SJSA1 (cell line): ENCODE measurements at regions not wholly inside any gene's neighbourhood (a gene's known extent, or its start where the extent isn't known, plus 50 kb on each side); places are given as distances from the start of the nearest gene placed in this dataset.

ENCODE experiments used
- DNase-seq, 2 experiments: peaks; one replicate each; pipeline ENCODE4 v3.0.0-alpha.2; 2015 to 2020; ENCODE audit warnings: low spot score in 2 of 2, low read depth in 1 of 2
- H3K27ac ChIP-seq: fragments of 250-450 bp; sonication (Bioruptor Pico); 2 replicates; pipeline ENCODE4 v1.5.1; 2020; ENCODE audit warnings: mild to moderate bottlenecking, moderate library complexity
- H3K27me3 ChIP-seq: fragments of 250-450 bp; sonication (Bioruptor Pico); replicated peaks from 2 replicates; pipeline ENCODE4 v1.5.1; 2020; ENCODE audit warnings: mild to moderate bottlenecking, moderate library complexity
- H3K36me3 ChIP-seq: fragments of 250-450 bp; sonication (Bioruptor Pico); 2 replicates; pipeline ENCODE4 v1.5.1; 2020; ENCODE audit warnings: mild to moderate bottlenecking
- H3K4me1 ChIP-seq: fragments of 250-450 bp; sonication (Bioruptor Pico); replicated peaks from 2 replicates; pipeline ENCODE4 v1.6.1; 2021; ENCODE audit warnings: mild to moderate bottlenecking
- H3K4me3 ChIP-seq: fragments of 250-450 bp; sonication (Bioruptor Pico); 2 replicates; pipeline ENCODE4 v1.5.1; 2020; ENCODE audit warnings: mild to moderate bottlenecking
- H3K9me3 ChIP-seq: fragments of 250-450 bp; sonication (Bioruptor Pico); replicated peaks from 2 replicates; pipeline ENCODE4 v1.5.1; 2020; ENCODE audit warnings: mild to moderate bottlenecking

- Histone ChIP-seq H3K4me1 (no peaks in the 10 kb centered on the region), H3K9me3 (no peaks in the 10 kb centered on the region), H3K4me3 (no peak overlapping the region), H3K27me3 (peaks cover 12% of the 10 kb centered on the region), H3K36me3 (no peaks in the 10 kb centered on the region), H3K27ac (no peak overlapping the region)
- no peak for DNase-seq
Measured at GRCh38 chr4:89619206-89619962, 217.6 kb downstream of the SNCA start.

GRCh38 chr4:89618151-89618550 lies 218.8 kb downstream of the SNCA start:
- 0 out of 2 replicates have a peak, but pooled peaks cover 11% of the 10 kb centered on the region for H3K27me3 ChIP-seq
- H3K27ac ChIP-seq = no peak overlapping the region
- DNase-seq = no peak
- H3K9me3 ChIP-seq = no peaks in the 10 kb centered on the region
- no peaks in the 10 kb centered on the region for H3K36me3 ChIP-seq
- no peak overlapping the region for H3K4me3 ChIP-seq
- no peaks in the 10 kb centered on the region for H3K4me1 ChIP-seq

- DNase-seq = no peak
- no peaks in the 10 kb centered on the region for H3K36me3 ChIP-seq
- H3K4me3 ChIP-seq = no peak overlapping the region
- H3K27ac ChIP-seq = no peak overlapping the region
- no peaks in the 10 kb centered on the region for H3K9me3 ChIP-seq
- H3K4me1 ChIP-seq = no peaks in the 10 kb centered on the region
- H3K27me3 ChIP-seq = 0 out of 2 replicates have a peak, but pooled peaks cover 11% of the 10 kb centered on the region
Measured at GRCh38 chr4:89617317-89617716, 219.6 kb downstream of the SNCA start.

DNA sequence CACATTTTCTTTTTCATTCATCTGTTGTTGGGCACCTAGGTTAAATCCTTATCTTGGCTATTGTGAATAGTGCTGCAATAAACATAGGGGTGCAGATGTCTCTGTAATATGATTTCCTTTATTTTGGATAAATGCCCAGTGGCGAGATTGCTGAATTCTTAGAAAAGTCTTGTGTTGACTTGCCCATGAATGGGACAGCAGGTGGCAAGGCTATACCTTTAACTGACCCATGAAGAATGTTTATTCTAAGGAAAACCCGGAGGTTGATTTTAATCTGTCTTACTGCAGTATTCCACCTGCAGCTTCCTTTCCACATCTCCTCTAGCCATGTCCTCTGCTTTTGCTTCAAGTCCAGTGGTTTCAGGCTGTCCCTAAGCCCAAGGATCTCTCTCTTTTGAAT lies 220.6 kb downstream of the SNCA start:
- DNase-seq = no peak
- Histone ChIP-seq H3K27me3 (0 out of 2 replicates have a peak, but pooled peaks cover 11% of the 10 kb centered on the region), H3K9me3 (no peaks in the 10 kb centered on the region), H3K36me3 (no peaks in the 10 kb centered on the region), H3K4me1 (no peaks in the 10 kb centered on the region), H3K27ac (no peak overlapping the region), H3K4me3 (no peak overlapping the region)

GRCh38 chr4:89615051-89615450 lies 221.9 kb downstream of the SNCA start:
- Histone ChIP-seq H3K4me3 (no peak overlapping the region), H3K4me1 (no peaks in the 10 kb centered on the region), H3K27me3 (0 out of 2 replicates have a peak, but pooled peaks cover 11% of the 10 kb centered on the region), H3K9me3 (no peaks in the 10 kb centered on the region), H3K36me3 (no peaks in the 10 kb centered on the region), H3K27ac (no peak overlapping the region)
- no peak for DNase-seq

DNA sequence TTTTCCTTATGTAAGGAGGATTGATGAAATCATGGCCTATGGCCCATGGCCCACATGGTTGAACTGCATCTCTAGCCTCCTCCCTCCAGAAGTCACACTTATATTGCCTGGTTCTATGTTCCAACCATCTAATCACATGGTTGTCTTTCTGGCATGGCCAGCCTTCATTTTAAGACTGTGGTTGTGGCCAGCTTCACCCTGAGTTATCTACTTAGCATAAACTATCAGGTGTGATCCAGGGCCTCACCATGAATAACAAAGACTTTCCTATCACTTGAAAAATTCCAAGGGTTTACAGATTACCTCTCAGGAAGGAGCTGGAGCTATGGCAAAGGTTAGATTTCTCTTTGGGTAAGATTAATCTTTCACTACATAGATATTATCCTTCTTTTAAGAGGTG lies 222.8 kb downstream of the SNCA start:
- Histone ChIP-seq H3K4me1 (no peaks in the 10 kb centered on the region), H3K9me3 (no peaks in the 10 kb centered on the region), H3K27ac (no peak overlapping the region), H3K36me3 (no peaks in the 10 kb centered on the region), H3K4me3 (no peak overlapping the region), H3K27me3 (0 out of 2 replicates have a peak, but pooled peaks cover 11% of the 10 kb centered on the region)
- no peak for DNase-seq

DNA sequence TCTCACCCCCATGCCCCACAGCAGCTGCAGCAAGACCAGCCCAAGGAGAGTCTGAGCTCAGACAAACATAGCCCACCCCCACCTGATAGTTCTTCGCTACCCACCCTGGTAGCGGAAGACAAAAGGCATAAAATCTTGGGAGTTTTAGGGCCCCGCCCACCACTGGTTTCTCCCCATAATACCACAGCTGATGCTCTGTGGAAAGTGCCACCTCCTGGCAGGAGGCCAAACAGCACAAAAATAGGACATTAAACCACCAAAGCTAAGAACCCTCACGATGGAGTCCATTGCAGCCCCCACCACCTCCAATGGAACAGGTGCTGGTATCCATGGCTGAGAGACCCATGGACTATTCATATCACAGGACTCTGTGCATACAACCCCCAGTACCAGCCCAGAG lies 226.7 kb downstream of the SNCA start:
- no peak overlapping the region for H3K4me3 ChIP-seq
- H3K36me3 ChIP-seq = no peaks in the 10 kb centered on the region
- no peak overlapping the region for H3K27ac ChIP-seq
- no peaks in the 10 kb centered on the region for H3K4me1 ChIP-seq
- no peaks in the 10 kb centered on the region for H3K9me3 ChIP-seq
- H3K27me3 ChIP-seq = no peaks in the 10 kb centered on the region
- no peak for DNase-seq

GRCh38 chr4:89609756-89610155 lies 227.2 kb downstream of the SNCA start:
- no peak overlapping the region for H3K27ac ChIP-seq
- no peaks in the 10 kb centered on the region for H3K9me3 ChIP-seq
- H3K36me3 ChIP-seq = no peaks in the 10 kb centered on the region
- H3K4me1 ChIP-seq = no peaks in the 10 kb centered on the region
- no peak overlapping the region for H3K4me3 ChIP-seq
- H3K27me3 ChIP-seq = no peaks in the 10 kb centered on the region; the same call in 1 of the 2 replicates
- no peak for DNase-seq

GRCh38 chr4:89604951-89605350 lies 232.0 kb downstream of the SNCA start:
- no peak for DNase-seq
- H3K4me1 ChIP-seq = no peaks in the 10 kb centered on the region

DNA sequence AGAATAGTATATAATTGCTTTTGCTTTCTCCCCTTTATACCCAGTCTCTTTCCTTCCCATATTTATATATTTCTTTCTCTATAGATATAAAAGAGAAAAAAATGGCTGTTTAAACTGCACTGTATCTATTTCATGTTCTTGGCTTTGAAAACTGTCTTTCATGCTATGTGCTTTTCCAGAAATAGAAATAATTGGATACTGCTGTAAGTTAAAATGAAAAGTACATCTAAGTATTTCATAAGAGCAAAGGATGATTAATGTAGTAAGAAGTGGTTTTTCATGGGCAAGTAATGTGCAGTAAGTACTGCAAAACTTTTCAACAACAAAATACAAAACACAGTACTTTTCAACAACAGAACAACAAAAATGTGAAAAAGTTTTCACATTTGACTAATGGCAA lies 237.9 kb downstream of the SNCA start:
- Histone ChIP-seq H3K4me1 (no peaks in the 10 kb centered on the region), H3K27me3 (no peaks in the 10 kb centered on the region; the same call in 1 of the 2 replicates), H3K27ac (no peak overlapping the region), H3K4me3 (no peak overlapping the region), H3K36me3 (no peaks in the 10 kb centered on the region), H3K9me3 (no peaks in the 10 kb centered on the region)
- no peak for DNase-seq

More at GRCh38 chr4:89604951-89605350, 232.0 kb downstream of the SNCA start:
- Histone ChIP-seq H3K27ac (no peak overlapping the region), H3K9me3 (no peaks in the 10 kb centered on the region), H3K27me3 (no peaks in the 10 kb centered on the region; the same call in 1 of the 2 replicates), H3K36me3 (no peaks in the 10 kb centered on the region), H3K4me3 (no peak overlapping the region)

DNA sequence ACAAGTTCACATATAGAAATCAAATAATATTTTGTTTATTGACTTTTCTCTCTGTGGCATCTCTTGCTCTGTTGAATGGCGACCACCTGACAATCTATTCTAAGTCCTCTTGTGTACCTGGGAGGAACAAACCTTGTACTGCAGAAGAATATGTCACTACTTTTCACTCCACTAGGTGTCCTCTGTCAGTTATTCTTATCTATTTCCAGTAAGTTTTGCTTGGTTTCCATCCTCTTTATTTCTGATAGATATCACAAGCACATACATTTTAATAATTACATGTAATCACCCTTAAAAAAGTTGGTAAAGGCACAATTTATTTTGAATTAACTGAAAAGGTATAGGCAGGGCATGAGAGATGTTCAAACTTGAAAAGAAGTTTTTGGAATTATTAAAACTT lies 238.4 kb downstream of the SNCA start:
- H3K4me3 ChIP-seq = no peak overlapping the region
- no peak for DNase-seq
- H3K27me3 ChIP-seq = no peaks in the 10 kb centered on the region; the same call in 1 of the 2 replicates
- H3K9me3 ChIP-seq = no peaks in the 10 kb centered on the region
- no peaks in the 10 kb centered on the region for H3K4me1 ChIP-seq
- H3K36me3 ChIP-seq = no peaks in the 10 kb centered on the region
- H3K27ac ChIP-seq = no peak overlapping the region

DNA sequence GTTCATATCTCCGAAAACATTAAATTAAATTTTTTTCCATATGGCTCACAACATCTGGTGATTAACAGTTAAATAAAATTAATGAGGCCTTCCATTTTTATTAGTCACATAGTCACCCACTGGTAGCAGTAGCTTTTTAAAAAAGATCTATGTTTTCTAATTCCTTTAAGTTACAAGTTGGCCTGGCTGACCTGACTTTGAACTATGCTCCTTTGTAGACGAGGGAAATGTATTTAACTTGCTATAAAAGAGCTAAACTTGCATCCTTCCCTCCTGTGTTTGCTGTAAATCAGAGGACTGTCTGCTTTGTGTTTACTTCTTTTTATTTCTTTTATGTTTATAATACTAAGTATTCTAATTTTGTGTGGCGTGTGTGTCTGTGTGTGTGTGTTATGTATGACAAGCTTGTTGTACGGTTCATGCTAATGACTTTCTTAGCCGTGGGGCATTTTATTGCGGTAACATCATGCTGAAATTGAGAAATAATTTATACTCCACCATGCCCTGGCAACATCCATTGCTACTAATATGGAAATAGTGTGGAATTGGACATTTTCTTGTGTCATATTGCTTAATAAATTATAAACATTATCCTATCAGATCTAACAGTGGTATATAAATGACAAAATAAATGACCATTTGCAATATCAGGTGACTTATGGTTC lies 241.7 kb downstream of the SNCA start:
- Histone ChIP-seq H3K27me3 (no peaks in the 10 kb centered on the region; the same call in 1 of the 2 replicates), H3K36me3 (no peaks in the 10 kb centered on the region), H3K9me3 (no peaks in the 10 kb centered on the region), H3K27ac (no peak overlapping the region), H3K4me1 (no peaks in the 10 kb centered on the region), H3K4me3 (no peak overlapping the region)
- no peak for DNase-seq

DNA sequence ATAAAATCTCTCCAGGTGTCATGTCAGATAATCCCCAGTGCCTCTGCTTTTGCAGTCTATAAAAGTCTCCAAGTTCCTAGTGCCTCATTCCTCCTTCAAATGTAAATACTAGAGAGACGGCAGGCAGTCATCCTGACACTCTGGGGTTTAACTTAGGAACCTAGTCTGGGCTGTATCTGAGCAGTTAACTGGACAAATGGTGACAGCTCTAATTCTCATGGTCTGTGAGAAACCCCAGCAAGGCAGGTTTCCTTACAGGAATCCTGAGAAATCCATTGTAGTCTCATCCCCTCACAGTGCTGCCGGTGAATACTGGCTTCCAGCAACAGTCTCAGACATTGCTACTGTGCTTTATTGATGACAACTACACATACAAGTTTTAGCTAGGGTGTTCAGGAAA lies 246.8 kb downstream of the SNCA start:
- H3K27ac ChIP-seq = no peak overlapping the region
- H3K36me3 ChIP-seq = no peaks in the 10 kb centered on the region
- no peaks in the 10 kb centered on the region for H3K9me3 ChIP-seq
- no peak overlapping the region for H3K4me3 ChIP-seq
- no peaks in the 10 kb centered on the region for H3K27me3 ChIP-seq
- no peaks in the 10 kb centered on the region for H3K4me1 ChIP-seq
- DNase-seq = no peak

DNA sequence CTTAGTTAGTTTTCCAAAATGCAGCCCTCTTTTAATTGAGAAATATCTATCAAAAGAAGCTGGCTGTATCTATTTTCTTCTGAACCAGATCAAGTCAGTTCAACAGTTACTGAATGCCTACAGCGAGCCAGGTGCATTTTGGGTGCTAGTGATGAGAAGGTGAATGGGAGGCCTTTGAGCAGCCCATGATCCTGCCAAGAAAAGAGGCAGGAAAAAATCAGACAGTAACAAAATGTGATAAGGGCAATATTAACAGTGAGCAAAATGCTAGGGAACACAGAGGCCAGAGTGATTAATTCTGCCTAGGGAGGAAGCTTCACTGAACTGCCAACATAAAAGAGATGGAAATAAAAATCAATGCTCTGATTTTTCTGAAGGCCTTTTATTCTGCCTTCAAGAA lies 248.5 kb downstream of the SNCA start:
- H3K36me3 ChIP-seq = no peaks in the 10 kb centered on the region
- no peaks in the 10 kb centered on the region for H3K9me3 ChIP-seq
- no peak for DNase-seq
- H3K4me1 ChIP-seq = no peaks in the 10 kb centered on the region
- no peak overlapping the region for H3K4me3 ChIP-seq
- no peaks in the 10 kb centered on the region for H3K27me3 ChIP-seq
- no peak overlapping the region for H3K27ac ChIP-seq
